GM21367 (cell line): ENCODE measurements at regions not wholly inside any gene's neighbourhood (a gene's known extent, or its start where the extent isn't known, plus 50 kb on each side); places are given as distances from the start of the nearest gene placed in this dataset.

Experiments
- ATAC-seq: cut with Tn5 transposase; IDR thresholded peaks from one replicate; pipeline ENCODE4 v1.9.1; 2021; ENCODE audit not compliant: unreplicated experiment

DNA sequence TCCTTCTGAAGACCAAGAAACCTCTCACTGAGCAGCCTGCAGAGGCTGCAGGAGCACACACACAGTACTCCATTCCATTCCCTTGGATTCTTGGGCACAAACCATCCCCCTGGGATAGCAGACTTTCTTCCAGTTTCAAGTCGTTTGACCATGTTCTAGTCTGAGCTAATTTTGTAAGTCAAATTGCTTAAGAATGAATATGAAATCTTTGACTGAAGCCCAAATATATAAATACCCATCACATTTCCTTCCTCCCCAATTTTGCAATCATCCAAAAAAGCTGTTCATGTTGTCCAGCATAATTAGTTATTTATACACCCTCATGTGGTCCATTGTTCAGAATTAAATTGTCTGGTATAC is 231.2 kb upstream of the TPRG1 start:
- no peak for ATAC-seq

DNA sequence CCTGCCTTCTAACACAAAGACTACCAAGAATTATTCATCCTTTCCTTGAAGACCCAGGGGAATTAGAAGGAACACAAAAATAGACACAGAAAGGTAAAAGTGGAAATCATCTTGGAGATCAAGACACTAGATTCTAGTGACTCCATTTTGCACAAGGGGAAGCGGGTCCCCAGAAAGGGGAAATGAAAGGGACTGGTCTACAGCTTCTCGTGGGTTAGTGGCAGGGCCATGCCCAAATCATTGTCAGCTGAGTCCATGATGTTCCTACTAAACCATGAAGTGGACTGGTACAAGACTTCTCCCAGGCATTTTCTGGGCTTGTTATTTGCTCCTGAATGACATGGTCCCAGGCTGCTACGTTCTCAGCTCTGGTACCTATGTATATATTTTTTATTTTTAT is 230.7 kb upstream of the TPRG1 start:
- no peak for ATAC-seq

GRCh38 chr3:188942191-188942590 is 229.6 kb upstream of the TPRG1 start:
- ATAC-seq, result no peak

DNA sequence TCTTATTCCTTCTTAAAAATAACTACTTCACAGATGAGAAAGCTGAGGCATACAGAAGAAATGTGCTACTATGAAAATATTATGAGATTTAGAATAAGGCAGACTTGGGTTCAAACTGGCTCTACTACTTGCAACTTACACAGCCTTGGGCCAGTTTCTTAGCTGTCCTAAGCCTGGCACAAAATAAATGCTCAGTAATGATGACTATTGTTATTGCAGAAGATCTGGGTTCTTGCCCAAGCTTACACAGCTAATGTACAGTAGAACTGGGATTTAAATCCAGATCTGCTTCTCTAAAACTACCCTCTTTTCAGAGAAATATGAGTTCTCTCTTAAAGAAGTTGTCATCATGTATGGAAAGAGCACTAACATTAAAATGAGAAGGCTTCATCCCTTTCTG is 228.2 kb upstream of the TPRG1 start:
- ATAC-seq, result no peak

DNA sequence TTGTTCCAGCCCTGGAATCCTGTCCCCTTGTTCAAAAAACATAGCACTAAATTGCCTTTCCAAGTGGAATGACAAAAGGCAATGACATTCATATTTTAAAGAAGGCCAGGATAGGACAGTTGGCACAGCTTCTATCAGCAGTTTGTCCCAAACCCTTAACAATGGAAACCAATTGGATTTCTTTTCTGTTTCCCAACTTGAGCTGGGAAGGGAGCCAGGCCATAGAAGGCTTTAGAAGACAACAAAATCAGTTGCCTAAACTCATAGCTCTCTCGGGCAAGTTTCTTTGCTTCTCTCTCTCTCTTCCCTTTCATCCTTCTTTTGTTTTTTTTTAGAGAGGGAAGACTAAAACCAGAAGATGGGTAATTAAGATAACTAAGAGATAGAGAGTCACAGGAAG is 227.7 kb upstream of the TPRG1 start:
- no peak for ATAC-seq

DNA sequence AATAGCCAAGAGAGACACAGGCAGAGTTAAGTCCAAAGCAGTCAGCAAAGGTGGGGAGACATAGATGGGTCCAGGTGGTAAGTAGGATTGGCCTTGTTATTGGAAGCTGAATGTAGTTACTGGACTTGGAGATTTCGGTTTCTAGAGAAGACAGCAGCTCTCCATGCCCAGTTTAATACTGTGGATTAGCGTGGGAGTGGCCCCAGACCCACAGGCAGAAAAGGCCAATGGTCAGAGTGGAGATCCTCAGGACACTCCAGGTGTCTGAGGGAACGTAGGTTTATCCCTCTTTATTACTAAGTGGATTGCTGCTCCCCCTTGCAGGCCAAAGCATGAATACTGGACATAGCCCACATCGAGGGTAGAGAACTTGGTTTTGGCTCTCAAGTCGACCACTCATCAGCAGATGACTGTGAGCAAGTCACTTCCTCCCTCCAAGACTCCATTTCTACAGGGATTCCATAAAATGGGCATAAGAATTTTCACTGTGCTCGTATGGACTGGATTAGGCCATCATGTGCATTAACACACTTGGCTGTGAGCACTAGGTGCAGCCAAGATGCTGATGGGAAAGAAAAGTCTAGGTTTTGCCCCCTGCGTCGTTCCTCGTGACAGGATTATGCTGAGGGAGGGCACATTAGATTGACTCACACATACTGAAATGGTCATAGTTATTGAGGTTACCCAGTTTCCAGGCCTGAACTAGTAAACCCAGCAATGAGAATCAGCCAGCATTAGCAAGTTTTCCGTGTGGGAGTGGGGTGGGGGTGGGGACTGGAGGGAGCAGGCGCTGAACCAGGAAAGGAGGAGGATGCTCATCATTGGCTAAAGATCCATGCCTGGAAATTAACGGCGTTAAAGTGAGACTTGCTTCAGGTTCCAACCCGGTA is 225.2 kb upstream of the TPRG1 start:
- ATAC-seq, result no peak

DNA sequence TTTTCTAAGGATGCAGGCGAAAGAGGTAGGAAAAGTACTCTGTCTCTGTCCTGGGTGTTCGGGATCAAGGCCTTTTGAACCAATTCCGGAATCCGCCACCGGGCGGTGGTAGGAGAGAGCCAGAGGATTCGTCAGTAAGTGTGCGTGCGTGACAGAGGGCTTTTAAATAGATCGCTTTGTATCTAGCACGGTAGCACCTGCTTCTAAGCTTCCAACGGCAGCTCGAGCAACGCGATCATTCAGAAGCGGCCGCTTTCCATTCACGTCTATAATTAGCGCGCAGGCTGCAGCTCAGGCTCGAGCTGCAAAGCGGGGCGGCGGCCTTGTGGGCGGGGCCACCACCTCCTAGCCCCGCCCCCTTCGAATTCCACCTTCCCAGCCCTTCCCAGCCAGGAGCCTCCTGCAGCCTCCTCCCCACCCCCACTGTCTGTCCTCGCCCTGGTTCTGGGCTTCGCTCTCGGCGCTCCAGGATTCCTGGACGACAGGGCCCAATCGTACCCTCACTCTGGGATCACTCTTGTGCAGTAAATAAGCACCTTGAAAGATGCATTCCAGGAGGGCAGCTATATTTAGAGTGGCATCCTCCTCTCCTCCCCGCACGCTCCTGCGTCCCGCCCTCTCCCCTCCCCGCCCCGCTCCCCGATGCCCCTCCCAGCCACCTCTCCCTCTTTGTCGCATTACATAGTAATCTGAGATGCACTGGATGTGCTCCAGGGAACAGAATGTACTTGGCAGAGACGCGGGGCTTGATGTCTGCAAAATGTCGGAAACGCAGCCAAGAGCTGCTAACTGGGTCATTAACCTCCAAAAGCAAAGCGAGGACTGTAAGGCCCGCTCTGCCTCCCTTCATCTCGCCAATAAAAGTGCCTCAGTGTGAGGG is 224.1 kb upstream of the TPRG1 start:
- no peak for ATAC-seq

- no peak for ATAC-seq
Measured at GRCh38 chr3:188948281-188948996, 223.3 kb upstream of the TPRG1 start.

GRCh38 chr3:188948997-188949389 is 222.8 kb upstream of the TPRG1 start:
- no peak for ATAC-seq

DNA sequence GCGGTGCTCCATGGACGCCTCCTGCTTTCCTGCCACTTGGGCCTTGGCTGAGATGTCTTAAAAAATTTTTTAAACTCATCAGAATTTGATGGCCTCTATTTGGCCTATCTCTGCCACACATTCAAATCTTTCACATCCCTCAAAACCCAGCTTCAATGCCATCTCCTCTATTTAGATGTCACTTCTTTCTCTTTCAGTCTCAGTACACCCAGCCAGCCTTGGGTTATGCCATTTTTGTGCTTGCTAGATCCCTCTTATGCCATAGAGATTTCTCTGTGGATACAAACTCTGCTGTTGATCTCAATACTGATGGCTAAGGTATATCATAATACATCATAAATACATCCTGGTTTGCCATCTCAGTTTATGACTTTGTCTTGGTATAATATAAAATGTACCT is 222.3 kb upstream of the TPRG1 start:
- no peak for ATAC-seq

DNA sequence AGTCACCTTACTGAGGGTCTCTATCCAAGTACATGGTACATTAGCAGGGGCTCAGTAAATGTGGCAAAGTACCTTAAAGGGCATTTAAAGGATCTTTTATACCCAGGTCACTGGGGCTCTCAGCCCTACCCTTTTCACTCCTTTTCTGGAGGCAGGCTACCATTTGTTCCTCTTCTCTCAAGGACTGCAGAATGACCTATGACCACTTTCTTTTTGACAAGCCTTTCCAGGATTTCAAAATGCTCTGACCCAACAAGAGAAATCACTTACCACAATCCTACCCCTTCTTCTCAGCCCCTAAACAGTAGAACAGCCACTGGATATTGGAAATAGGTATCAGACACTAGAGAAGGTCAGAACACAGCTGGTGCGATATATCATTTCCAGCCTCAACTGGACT is 221.8 kb upstream of the TPRG1 start:
- no peak for ATAC-seq

DNA sequence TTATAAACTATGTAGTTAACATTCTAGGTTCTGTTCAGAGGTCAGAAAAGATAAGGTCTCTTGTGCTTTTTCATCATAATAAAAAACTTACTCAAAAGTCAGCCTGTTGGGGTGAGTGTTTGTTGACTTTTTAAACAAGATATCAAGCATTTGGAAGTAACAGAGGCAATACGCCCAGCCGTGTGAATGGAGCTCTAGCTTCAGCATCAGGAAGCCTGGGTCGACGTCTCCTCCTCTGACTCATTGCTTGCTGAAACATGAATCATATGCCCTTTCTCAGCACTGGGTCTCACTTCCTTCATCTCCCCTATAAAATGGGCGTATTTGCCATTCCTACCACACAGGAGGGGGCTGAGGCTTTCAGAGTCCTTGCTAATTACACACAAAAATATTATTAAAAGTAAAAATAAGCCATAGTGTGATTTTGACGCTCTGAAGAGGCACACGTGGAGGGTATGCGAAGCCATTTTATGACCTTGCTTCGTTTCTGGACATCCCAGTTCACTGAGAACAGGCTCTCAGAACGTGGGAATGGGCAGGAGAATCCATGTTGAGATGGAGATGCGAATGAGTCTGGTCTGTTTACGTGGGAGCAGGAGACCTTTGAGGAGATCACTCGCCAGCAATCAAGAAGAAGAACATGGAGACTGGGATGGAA is 220.8 kb upstream of the TPRG1 start:
- no peak for ATAC-seq

GRCh38 chr3:188951734-188952133 is 220.0 kb upstream of the TPRG1 start:
- ATAC-seq, result no peak

- ATAC-seq, result no peak
Measured at GRCh38 chr3:188954590-188955208, 217.1 kb upstream of the TPRG1 start.

GRCh38 chr3:188955919-188956318 is 215.9 kb upstream of the TPRG1 start:
- no peak for ATAC-seq

- no peak for ATAC-seq
Measured at GRCh38 chr3:188956839-188957489, 214.8 kb upstream of the TPRG1 start.

GRCh38 chr3:188959013-188959412 is 212.8 kb upstream of the TPRG1 start:
- no peak for ATAC-seq

- ATAC-seq, result no peak
Measured at GRCh38 chr3:188962253-188963247, 209.2 kb upstream of the TPRG1 start.

DNA sequence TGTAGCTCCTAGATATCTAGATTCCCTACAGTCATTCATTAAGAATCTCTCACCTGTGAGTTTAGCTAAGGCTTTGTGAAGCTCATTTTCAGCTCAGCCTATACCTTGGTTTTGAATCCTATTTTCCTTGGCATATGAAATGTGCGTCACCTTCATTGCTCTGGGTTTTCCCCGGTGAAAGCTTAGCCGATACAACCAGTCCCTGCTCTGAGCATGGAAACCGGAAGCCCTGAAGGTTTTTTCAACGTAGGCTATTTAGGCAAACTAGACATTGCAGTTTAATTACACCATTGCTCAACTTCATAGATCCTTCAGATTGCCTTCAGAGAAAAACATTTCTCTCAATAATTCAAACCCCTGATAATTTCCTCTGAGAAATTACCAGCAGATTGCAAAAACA is 206.8 kb upstream of the TPRG1 start:
- no peak for ATAC-seq
